ENCODE measurements at regions not wholly inside any gene's neighbourhood (a gene's known extent, or its start where the extent isn't known, plus 50 kb on each side); places are given as distances from the start of the nearest gene placed in this dataset.

GRCh38 chr11:116542406-116542805 is 230.4 kb downstream of the BUD13 start:
- DNase-seq = no peak
- H4K20me1 ChIP-seq (ENCODE audit: insufficient read depth) = no peaks in the 10 kb centered on the region
- no peak overlapping the region for H3K27ac ChIP-seq (ENCODE audit: low read depth in 2 of 2, low read length in 1 of 2)
- H3K4me2 ChIP-seq = no peak overlapping the region
- TF ChIP-seq POLR2AphosphoS5 (IDR thresholded peaks at IDR 0.05; ENCODE audit: low read depth, low read length) (no peak), GABPA (IDR thresholded peaks at IDR 0.05; ENCODE audit: low read depth) (no peak), EP300 (IDR thresholded peaks at IDR 0.05; ENCODE audit: borderline replicate concordance in 1 of 2, low read depth in 1 of 2, low read length in 1 of 2) (no peak), EZH2phosphoT487 (IDR thresholded peaks at IDR 0.05; ENCODE audit: borderline replicate concordance, low read depth) (no peak), SMC3 (IDR thresholded peaks at IDR 0.05; ENCODE audit: low read depth, low read length) (no peak), NFIC (IDR thresholded peaks at IDR 0.05; ENCODE audit: borderline replicate concordance) (no peak), ELF1 (IDR thresholded peaks at IDR 0.05) (no peak), USF1 (IDR thresholded peaks at IDR 0.05; ENCODE audit: borderline replicate concordance, low read depth) (no peak), FOXJ3 (CRISPR knock-in tag; IDR thresholded peaks at IDR 0.05) (no peak)
- H2AFZ ChIP-seq (ENCODE audit: low read depth) = no peak overlapping the region
- no peaks in the 10 kb centered on the region for H3K36me3 ChIP-seq (replicated peaks in 1 of 2; ENCODE audit: control insufficient read depth in 1 of 2, insufficient read depth in 2 of 2, low read length in 1 of 2)
- no peaks in the 10 kb centered on the region for H3K9me3 ChIP-seq
- ChIA-PET POLR2A (no interaction called here), CTCF (interaction anchor here (0.9 kb wide), 1 partner anchor 9 kb away, joined by 3 read pairs; no protein-coding TSS in a partner anchor)
- WGBS (ENCODE audit: low lambda C conversion rate) = 30% methylated on average over 6 of the region's 6 CpGs
- H3K4me3 ChIP-seq (ENCODE audit: low read depth in 2 of 2, low read length in 1 of 2) = no peak overlapping the region
- H3K79me2 ChIP-seq (ENCODE audit: insufficient read depth) = no peaks in the 10 kb centered on the region
- H3K9ac ChIP-seq = no peak overlapping the region
- no peaks in the 10 kb centered on the region for H3F3A ChIP-seq (replicated peaks; ENCODE audit: insufficient read depth)
- H3K9me2 ChIP-seq = no peaks in the 10 kb centered on the region
- H3K27me3 ChIP-seq (ENCODE audit: insufficient read depth) = peaks cover 4% of the 10 kb centered on the region; the same call in 1 of the 2 replicates
- H3K4me1 ChIP-seq (ENCODE audit: control insufficient read depth in 1 of 2, insufficient read depth in 2 of 2, low read depth in 1 of 2, low read length in 1 of 2) = peaks cover 0 to 7% of the 10 kb centered on the region in 2 experiments; a peak in 1 of 4 replicates

GRCh38 chr11:116541460-116541859 is 231.3 kb downstream of the BUD13 start:
- ChIA-PET POLR2A (interaction anchor here (0.9 kb wide), 1 partner anchor 104 kb away, joined by 3 read pairs; no protein-coding TSS in a partner anchor), CTCF (interaction anchor here (0.9 kb wide), 1 partner anchor 8 kb away, joined by 3 read pairs; no protein-coding TSS in a partner anchor)
- Histone ChIP-seq H3K9ac (no peak overlapping the region), H2AFZ (ENCODE audit: low read depth) (no peak overlapping the region), H3K36me3 (replicated peaks in 1 of 2; ENCODE audit: control insufficient read depth in 1 of 2, insufficient read depth in 2 of 2, low read length in 1 of 2) (no peaks in the 10 kb centered on the region), H3K27me3 (ENCODE audit: insufficient read depth) (peaks cover 4% of the 10 kb centered on the region; the same call in 1 of the 2 replicates), H3K79me2 (ENCODE audit: insufficient read depth) (no peaks in the 10 kb centered on the region), H3K9me3 (no peaks in the 10 kb centered on the region), H3K27ac (ENCODE audit: low read depth in 2 of 2, low read length in 1 of 2) (no peak overlapping the region), H3K4me3 (ENCODE audit: low read depth in 2 of 2, low read length in 1 of 2) (no peak overlapping the region), H3F3A (replicated peaks; ENCODE audit: insufficient read depth) (no peaks in the 10 kb centered on the region), H3K4me1 (ENCODE audit: control insufficient read depth in 1 of 2, insufficient read depth in 2 of 2, low read depth in 1 of 2, low read length in 1 of 2) (peaks cover 0 to 6% of the 10 kb centered on the region in 2 experiments; a peak in 1 of 4 replicates), H3K9me2 (no peaks in the 10 kb centered on the region), H4K20me1 (ENCODE audit: insufficient read depth) (no peaks in the 10 kb centered on the region), H3K4me2 (no peak overlapping the region)
- WGBS (ENCODE audit: low lambda C conversion rate) = 31% methylated on average over 1 of the region's 1 CpG
- no peak for DNase-seq
- TF ChIP-seq TCF12 (IDR thresholded peaks at IDR 0.05) (no peak), PBX3 (IDR thresholded peaks at IDR 0.05) (no peak), ELF1 (IDR thresholded peaks at IDR 0.05) (no peak), RAD21 (IDR thresholded peaks at IDR 0.05; ENCODE audit: low read length) (no peak), USF1 (IDR thresholded peaks at IDR 0.05; ENCODE audit: borderline replicate concordance, low read depth) (no peak), GABPA (IDR thresholded peaks at IDR 0.05; ENCODE audit: low read depth) (no peak), FOSL2 (IDR thresholded peaks at IDR 0.05; ENCODE audit: borderline replicate concordance, low read depth) (no peak), SIN3A (IDR thresholded peaks at IDR 0.05; ENCODE audit: borderline replicate concordance, low read depth, low read length) (no peak), TEAD4 (IDR thresholded peaks at IDR 0.05; ENCODE audit: borderline replicate concordance, insufficient read depth) (no peak), RCOR1 (IDR thresholded peaks at IDR 0.05; ENCODE audit: low read length) (no peak), FOXM1 (IDR thresholded peaks at IDR 0.05; ENCODE audit: low read depth) (no peak), FOXJ3 (CRISPR knock-in tag; IDR thresholded peaks at IDR 0.05) (no peak), YY1 (IDR thresholded peaks at IDR 0.05; ENCODE audit: low read depth) (no peak), NFIC (IDR thresholded peaks at IDR 0.05; ENCODE audit: borderline replicate concordance) (no peak), CHD2 (IDR thresholded peaks at IDR 0.05; ENCODE audit: low read length, partially characterized antibody) (no peak), GATA2 (CRISPR knock-in tag; IDR thresholded peaks at IDR 0.05) (no peak)
- TF ChIP-seq, protein P1, sequence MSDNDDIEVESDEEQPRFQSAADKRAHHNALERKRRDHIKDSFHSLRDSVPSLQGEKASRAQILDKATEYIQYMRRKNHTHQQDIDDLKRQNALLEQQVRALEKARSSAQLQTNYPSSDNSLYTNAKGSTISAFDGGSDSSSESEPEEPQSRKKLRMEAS (IDR thresholded peaks at IDR 0.05; ENCODE audit: low read depth) = no peak
- TF ChIP-seq, protein P2, sequence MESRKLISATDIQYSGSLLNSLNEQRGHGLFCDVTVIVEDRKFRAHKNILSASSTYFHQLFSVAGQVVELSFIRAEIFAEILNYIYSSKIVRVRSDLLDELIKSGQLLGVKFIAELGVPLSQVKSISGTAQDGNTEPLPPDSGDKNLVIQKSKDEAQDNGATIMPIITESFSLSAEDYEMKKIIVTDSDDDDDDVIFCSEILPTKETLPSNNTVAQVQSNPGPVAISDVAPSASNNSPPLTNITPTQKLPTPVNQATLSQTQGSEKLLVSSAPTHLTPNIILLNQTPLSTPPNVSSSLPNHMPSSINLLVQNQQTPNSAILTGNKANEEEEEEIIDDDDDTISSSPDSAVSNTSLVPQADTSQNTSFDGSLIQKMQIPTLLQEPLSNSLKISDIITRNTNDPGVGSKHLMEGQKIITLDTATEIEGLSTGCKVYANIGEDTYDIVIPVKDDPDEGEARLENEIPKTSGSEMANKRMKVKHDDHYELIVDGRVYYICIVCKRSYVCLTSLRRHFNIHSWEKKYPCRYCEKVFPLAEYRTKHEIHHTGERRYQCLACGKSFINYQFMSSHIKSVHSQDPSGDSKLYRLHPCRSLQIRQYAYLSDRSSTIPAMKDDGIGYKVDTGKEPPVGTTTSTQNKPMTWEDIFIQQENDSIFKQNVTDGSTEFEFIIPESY (IDR thresholded peaks at IDR 0.05; ENCODE audit: borderline replicate concordance, low read depth) = no peak

Data from SK-N-SH (cell line).